ENCODE measurements at regions not wholly inside any gene's neighbourhood (a gene's known extent, or its start where the extent isn't known, plus 50 kb on each side); places are given as distances from the start of the nearest gene placed in this dataset.
"Not testable (repeated sequence)": the region's sequence is repeated elsewhere in the genome, so short reads cannot be mapped to it uniquely, and the experiment has no call there.

- no peak overlapping the region for H3K27ac Mint-ChIP-seq (ENCODE audit: unreplicated experiment)
- H3K36me3 Mint-ChIP-seq (ENCODE audit: low read depth), result no peaks in the 10 kb centered on the region
- no peak overlapping the region for H3K4me3 Mint-ChIP-seq (ENCODE audit: unreplicated experiment)
- H3K9me3 Mint-ChIP-seq (ENCODE audit: low read depth), result peaks cover 14% of the 10 kb centered on the region
- H3K27me3 Mint-ChIP-seq (ENCODE audit: low read depth), result no peaks in the 10 kb centered on the region
- TF ChIP-seq CTCF (IDR thresholded peaks at IDR 0.05), result no peak
- no peak for DNase-seq (ENCODE audit: low spot score)
- H3K4me1 Mint-ChIP-seq (ENCODE audit: low read depth), result peaks cover 6% of the 10 kb centered on the region
Observed at GRCh38 chr3:82628385-82629014, 867.1 kb upstream of the GBE1 start.

- no peak overlapping the region for H3K27ac Mint-ChIP-seq (ENCODE audit: unreplicated experiment)
- H3K9me3 Mint-ChIP-seq (ENCODE audit: low read depth), result peaks cover 17% of the 10 kb centered on the region
- H3K4me3 Mint-ChIP-seq (ENCODE audit: unreplicated experiment), result no peak overlapping the region
- no peak for DNase-seq (ENCODE audit: low spot score)
- no peaks in the 10 kb centered on the region for H3K27me3 Mint-ChIP-seq (ENCODE audit: low read depth)
- no peaks in the 10 kb centered on the region for H3K4me1 Mint-ChIP-seq (ENCODE audit: low read depth)
- TF ChIP-seq CTCF (IDR thresholded peaks at IDR 0.05), result no peak
- no peaks in the 10 kb centered on the region for H3K36me3 Mint-ChIP-seq (ENCODE audit: low read depth)
Observed at GRCh38 chr3:82627733-82628132, 866.3 kb upstream of the GBE1 start.

- H3K4me3 Mint-ChIP-seq (ENCODE audit: unreplicated experiment); DNase-seq (ENCODE audit: low spot score); H3K4me1 Mint-ChIP-seq (ENCODE audit: low read depth); H3K27ac Mint-ChIP-seq (ENCODE audit: unreplicated experiment); H3K36me3 Mint-ChIP-seq (ENCODE audit: low read depth); H3K27me3 Mint-ChIP-seq (ENCODE audit: low read depth): not testable (repeated sequence)
- peaks cover 25% of the 10 kb centered on the region for H3K9me3 Mint-ChIP-seq (ENCODE audit: low read depth)
Observed at GRCh38 chr3:82620744-82621143, 859.3 kb upstream of the GBE1 start.

- Mint-ChIP-seq H3K27ac (ENCODE audit: unreplicated experiment) (no peak overlapping the region), H3K4me1 (ENCODE audit: low read depth) (no peaks in the 10 kb centered on the region), H3K9me3 (ENCODE audit: low read depth) (peaks cover 15% of the 10 kb centered on the region), H3K27me3 (ENCODE audit: low read depth) (no peaks in the 10 kb centered on the region), H3K36me3 (ENCODE audit: low read depth) (peaks cover 4% of the 10 kb centered on the region), H3K4me3 (ENCODE audit: unreplicated experiment) (no peak overlapping the region)
- DNase-seq (ENCODE audit: low spot score), result no peak
- TF ChIP-seq CTCF (IDR thresholded peaks at IDR 0.05), result no peak
Observed at GRCh38 chr3:82618594-82618993, 857.1 kb upstream of the GBE1 start.

GRCh38 chr3:82610236-82610635 lies 848.8 kb upstream of the GBE1 start:
- no peaks in the 10 kb centered on the region for H3K36me3 Mint-ChIP-seq (ENCODE audit: low read depth)
- H3K27me3 Mint-ChIP-seq (ENCODE audit: low read depth), result no peaks in the 10 kb centered on the region
- H3K4me3 Mint-ChIP-seq (ENCODE audit: unreplicated experiment), result no peak overlapping the region
- TF ChIP-seq CTCF (IDR thresholded peaks at IDR 0.05), result no peak
- H3K27ac Mint-ChIP-seq (ENCODE audit: unreplicated experiment), result no peak overlapping the region
- no peaks in the 10 kb centered on the region for H3K4me1 Mint-ChIP-seq (ENCODE audit: low read depth)
- H3K9me3 Mint-ChIP-seq (ENCODE audit: low read depth), result peaks cover 32% of the 10 kb centered on the region
- DNase-seq (ENCODE audit: low spot score), result no peak

- peaks cover 28% of the 10 kb centered on the region for H3K9me3 Mint-ChIP-seq (ENCODE audit: low read depth)
- H3K27me3 Mint-ChIP-seq (ENCODE audit: low read depth), result no peaks in the 10 kb centered on the region
- DNase-seq (ENCODE audit: low spot score), result no peak
- no peaks in the 10 kb centered on the region for H3K4me1 Mint-ChIP-seq (ENCODE audit: low read depth)
- H3K4me3 Mint-ChIP-seq (ENCODE audit: unreplicated experiment), result no peak overlapping the region
- no peak overlapping the region for H3K27ac Mint-ChIP-seq (ENCODE audit: unreplicated experiment)
- no peak for TF ChIP-seq CTCF (IDR thresholded peaks at IDR 0.05)
- no peaks in the 10 kb centered on the region for H3K36me3 Mint-ChIP-seq (ENCODE audit: low read depth)
Observed at GRCh38 chr3:82607391-82607790, 845.9 kb upstream of the GBE1 start.
